Activated gamma-delta T cell treated with Interleukin-2 at 50 U/mL for 16 hours (primary cell): ENCODE measurements at regions not wholly inside any gene's neighbourhood (a gene's known extent, or its start where the extent isn't known, plus 50 kb on each side); places are given as distances from the start of the nearest gene placed in this dataset.
"Not testable (repeated sequence)": the region's sequence is repeated elsewhere in the genome, so short reads cannot be mapped to it uniquely, and the experiment has no call there.

Experiments
- DNase-seq: peaks from one replicate; pipeline ENCODE4 v3.0.0-alpha.2; 2020

- DNase-seq, result no peak
Measured at GRCh38 chr5:68823301-68823700, 270.5 kb upstream of the SLC30A5 start.

DNA sequence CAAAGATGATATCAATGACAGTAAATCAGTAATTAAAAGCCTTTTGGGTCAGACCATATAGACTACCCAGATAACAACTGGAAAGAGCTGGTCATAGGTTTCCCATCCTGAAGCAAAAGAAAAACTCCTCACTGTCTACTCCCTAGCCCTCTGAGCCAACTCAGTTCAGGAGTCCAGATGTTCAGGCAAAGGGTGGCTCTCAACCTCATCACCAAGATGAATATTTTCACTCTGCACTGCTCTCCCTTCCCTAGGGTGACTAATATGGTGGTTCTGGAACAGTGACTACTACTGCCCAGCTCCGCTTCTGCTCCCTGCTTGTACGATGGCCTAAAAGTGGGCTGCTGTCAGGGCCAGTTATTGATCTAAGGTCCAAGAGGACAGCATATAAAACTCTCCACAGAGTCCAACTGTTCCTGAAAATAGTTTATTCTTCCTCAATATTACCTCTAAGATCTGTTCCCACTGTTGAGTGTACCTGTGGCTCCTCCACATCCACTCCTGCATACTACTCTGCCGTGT, 263.4 kb upstream of the SLC30A5 start:
- DNase-seq, result no peak

DNA sequence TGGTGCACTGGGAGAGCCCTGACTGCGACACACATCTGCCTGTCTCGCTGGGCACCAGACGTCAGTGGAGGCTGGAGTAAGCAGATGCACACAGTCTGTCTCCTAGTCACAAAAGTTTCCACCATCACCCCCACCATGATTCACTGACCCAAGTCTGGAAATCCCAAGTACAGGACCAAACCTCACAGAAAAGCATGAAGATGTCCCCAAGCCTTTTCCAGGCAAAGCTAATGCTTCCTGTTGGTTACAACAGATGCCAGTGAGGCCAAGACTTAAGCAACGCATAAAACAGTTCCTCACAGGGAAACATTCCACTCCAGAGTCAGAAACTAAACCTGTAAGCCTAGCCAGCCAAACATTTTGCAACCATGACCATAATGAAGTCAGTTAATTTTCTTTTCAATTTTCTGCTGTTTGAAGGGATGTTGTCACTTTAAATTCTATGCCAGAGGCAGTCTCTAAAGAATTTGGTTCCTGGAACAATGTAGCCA, 259.3 kb upstream of the SLC30A5 start:
- DNase-seq, result no peak

GRCh38 chr5:68838157-68838718, 255.6 kb upstream of the SLC30A5 start:
- no peak for DNase-seq

DNA sequence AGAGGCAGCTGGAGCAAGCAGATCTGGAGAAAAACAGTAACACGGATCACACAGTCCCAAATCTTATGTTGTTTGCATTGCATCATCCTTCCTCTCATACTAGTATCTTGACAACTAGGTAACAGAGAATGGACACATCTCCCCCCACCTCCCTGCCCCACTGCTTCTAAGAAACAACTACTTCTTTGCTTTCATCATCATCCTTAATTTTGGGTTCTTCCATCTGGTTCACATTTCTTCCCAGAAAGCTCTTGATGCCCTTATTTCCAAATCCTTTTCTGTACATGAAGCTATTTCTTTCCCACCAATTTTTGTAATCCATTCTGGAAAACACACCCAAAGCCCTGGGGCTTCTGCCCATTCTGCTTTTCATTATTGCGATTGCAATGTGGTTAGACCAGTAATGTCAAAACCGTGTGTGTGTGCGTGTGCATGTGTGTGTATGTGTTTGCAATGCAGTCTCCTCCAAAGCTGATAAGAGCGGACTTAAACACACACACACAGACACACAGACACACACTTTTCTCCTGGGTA, 254.7 kb upstream of the SLC30A5 start:
- DNase-seq, result no peak

- DNase-seq, result no peak
Measured at GRCh38 chr5:68843624-68844364, 250.0 kb upstream of the SLC30A5 start.

DNA sequence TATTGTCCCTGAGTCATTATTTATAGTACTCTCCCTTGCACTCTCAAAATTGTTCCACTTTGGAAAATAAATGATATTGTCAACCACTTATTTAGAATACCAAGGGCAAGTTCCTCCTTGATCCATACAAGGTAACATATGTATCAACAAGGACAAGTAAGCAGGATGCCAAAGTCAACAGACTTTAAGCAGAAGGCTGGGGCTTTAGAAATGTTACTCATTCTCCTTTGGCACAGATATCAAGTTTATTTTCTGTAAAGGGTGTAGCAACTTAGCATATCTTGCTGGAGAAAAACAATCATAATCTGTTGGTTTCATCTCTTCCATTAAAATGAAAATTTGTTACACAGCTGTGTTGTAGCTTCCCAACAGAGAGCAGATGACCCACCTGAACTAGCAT, 248.7 kb upstream of the SLC30A5 start:
- no peak for DNase-seq

GRCh38 chr5:68846828-68847227, 247.0 kb upstream of the SLC30A5 start:
- no peak for DNase-seq

- no peak for DNase-seq
Measured at GRCh38 chr5:68848091-68848490, 245.7 kb upstream of the SLC30A5 start.

GRCh38 chr5:68849103-68849502, 244.7 kb upstream of the SLC30A5 start:
- no peak for DNase-seq

GRCh38 chr5:68849906-68850305, 243.9 kb upstream of the SLC30A5 start:
- DNase-seq, result no peak

DNA sequence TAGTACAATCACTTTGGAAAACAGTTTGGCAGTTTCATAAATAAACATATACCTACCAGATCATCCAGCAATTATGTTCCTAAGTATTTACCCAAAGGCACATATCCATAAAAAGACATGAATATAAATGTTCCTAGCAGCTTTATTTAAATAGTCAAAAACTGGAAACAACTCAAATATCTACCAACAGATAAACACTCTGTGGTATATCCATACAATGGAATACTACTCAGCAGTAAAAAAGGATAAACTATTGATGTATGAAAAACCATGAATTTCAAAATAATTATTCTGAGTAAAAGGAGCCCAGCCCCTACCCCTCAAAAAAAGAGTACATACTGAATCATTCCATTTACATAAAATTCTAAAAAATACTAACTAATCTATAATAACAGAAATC, 232.7 kb upstream of the SLC30A5 start:
- DNase-seq, result no peak

GRCh38 chr5:68862560-68862959, 231.3 kb upstream of the SLC30A5 start:
- DNase-seq, result no peak

GRCh38 chr5:68865192-68865591, 228.6 kb upstream of the SLC30A5 start:
- not testable (repeated sequence) for DNase-seq

DNA sequence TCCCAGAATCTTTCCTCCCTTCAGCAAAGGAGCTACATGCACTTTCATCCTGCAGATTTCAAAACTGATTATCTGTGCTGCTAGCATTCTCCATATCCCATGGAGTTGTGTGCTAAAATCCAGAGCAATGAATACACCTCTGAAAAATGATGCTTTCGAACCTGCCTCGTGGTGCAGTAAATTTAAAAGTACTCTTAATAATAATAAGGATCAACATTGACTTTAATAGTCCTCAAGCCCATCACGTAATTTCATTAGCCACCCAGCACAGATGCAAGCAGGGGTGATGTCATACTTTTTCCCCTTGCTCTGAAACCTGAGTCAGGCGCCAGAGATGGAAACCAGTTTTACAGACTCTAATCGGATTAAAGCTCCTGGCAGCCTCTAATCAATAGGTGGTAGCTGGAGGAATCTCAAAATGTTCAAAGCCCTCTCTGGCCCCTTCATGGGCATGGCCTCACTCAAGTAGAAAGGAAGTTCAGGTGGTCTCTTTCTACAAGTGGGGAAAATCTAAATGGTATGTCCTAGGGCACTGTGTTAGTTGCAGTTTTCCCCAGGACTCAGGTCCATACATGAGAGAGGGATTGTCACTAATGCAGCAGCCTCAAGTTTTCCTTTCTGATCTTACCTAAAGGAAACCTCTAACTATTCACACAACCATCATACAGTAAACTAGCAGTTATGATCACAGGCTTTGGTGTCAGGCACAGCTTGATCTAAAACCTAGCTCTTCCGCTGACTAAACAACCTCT, 221.6 kb upstream of the SLC30A5 start:
- no peak for DNase-seq

GRCh38 chr5:68873198-68873597, 220.6 kb upstream of the SLC30A5 start:
- DNase-seq, result no peak

- peak; percentile 23 for DNase-seq
Measured at GRCh38 chr5:68875351-68875750, 218.5 kb upstream of the SLC30A5 start.

- DNase-seq, result no peak
Measured at GRCh38 chr5:68883436-68883835, 210.4 kb upstream of the SLC30A5 start.

GRCh38 chr5:68884144-68884754, 209.6 kb upstream of the SLC30A5 start:
- no peak for DNase-seq

DNA sequence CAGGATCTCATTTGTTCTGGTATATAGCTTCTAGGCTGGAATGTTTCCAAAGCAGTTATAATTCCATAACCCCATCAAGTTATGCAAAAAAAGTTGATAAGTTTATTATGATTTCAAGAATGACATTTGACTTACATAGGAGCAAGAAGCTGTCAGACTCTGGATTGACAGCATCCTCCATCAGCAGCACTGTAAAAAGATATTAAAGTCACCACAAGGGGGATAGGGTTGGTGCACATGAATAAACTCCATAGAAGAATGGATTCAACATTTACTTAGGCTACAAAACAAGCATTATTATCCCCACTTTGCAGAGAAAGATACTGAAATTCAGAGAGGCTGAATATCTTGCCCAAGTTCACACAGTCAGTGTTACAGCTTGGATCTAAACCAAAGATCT, 208.9 kb upstream of the SLC30A5 start:
- no peak for DNase-seq

GRCh38 chr5:68886814-68887213, 207.0 kb upstream of the SLC30A5 start:
- no peak for DNase-seq

- DNase-seq, result no peak
Measured at GRCh38 chr5:68891718-68892117, 202.1 kb upstream of the SLC30A5 start.

DNA sequence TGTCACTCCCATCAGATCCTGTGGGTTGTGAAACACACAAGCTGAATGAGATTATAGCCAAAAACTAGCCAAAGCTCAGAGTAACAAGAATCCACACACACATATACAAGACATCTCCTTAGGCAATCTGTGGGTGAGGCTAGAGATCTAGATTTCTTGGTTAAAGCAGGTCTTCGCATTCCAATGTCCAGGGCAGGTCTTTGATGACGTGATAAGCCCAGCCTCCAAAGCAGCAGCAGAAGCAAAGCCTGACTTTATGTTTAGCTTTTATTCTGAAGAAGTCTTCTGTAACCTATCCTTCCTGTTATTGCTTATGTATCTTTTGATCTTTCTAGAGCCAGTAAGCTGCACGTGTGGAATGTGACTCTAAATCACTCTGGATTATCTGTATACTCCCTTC, 199.1 kb upstream of the SLC30A5 start:
- no peak for DNase-seq
